Ovary (tissue), 3 donors: ENCODE measurements at regions not wholly inside any gene's neighbourhood (a gene's known extent, or its start where the extent isn't known, plus 50 kb on each side); places are given as distances from the start of the nearest gene placed in this dataset.

ENCODE experiments used
- CTCF ChIP-seq, 3 donors: fragments of 450-650 bp in 2 of 3; fragments of 200-600 bp in 1 of 3; IDR thresholded peaks; one replicate each; pipeline versions ENCODE4 v1.5.1 to v1.8.0; 2016 to 2022; ENCODE audit warnings: antibody characterized with exemption in 3 of 3, mild to moderate bottlenecking in 1 of 3
- POLR2A ChIP-seq: fragments of 450-650 bp; IDR thresholded peaks from one replicate; pipeline ENCODE4 v1.6.1; 2017; ENCODE audit warnings: antibody characterized with exemption, mild to moderate bottlenecking, moderate library complexity
- donor health status: DM: no; HTN: no; CAD: no.

GRCh38 chr3:35486295-35486694 lies 153.0 kb upstream of the ARPP21 start:
- TF ChIP-seq CTCF (IDR thresholded peaks at IDR 0.05), result no peak
- TF ChIP-seq POLR2A, result no peak
